ENCODE measurements at regions not wholly inside any gene's neighbourhood (a gene's known extent, or its start where the extent isn't known, plus 50 kb on each side); places are given as distances from the start of the nearest gene placed in this dataset.

- TF ChIP-seq CTCF (conservative IDR thresholded peaks at IDR 0.05 in 1 of 2, IDR thresholded peaks at IDR 0.05 in 1 of 2; ENCODE audit: low read depth in 1 of 2, low read length in 2 of 2) (no peak), EZH2 (IDR thresholded peaks at IDR 0.05; ENCODE audit: low read length, missing control alignments) (no peak)
Observed at GRCh38 chr17:54452666-54453348, 447.8 kb upstream of the TOM1L1 start.
